K562 (cell line): ENCODE measurements at regions not wholly inside any gene's neighbourhood (a gene's known extent, or its start where the extent isn't known, plus 50 kb on each side); places are given as distances from the start of the nearest gene placed in this dataset.

ENCODE experiments used
- ATAC-seq: fragments of 200-7000 bp; cut with Tn5 transposase; 3 replicates; pipeline ENCODE4 v1.9.1; 2020; ENCODE audit warnings: moderate library complexity
- BruUV-seq: library from RNA; stranded (reverse); fragments of 400-500 nt; replicated peaks from 2 replicates; lab custom pipeline; 2021; lab: Mats Ljungman, UMichigan
- CTCF ChIA-PET: fragments of 300-600 bp; formaldehyde crosslinking; extraction: SDS; loops from one replicate; lab custom pipeline; 2021; ENCODE audit warnings: low intra/inter-chr PET ratio; lab: Yijun Ruan, JAX
- POLR2A ChIA-PET: fragments of 300-600, 350-650 bp; sonication (Branson Sonifier 250); formaldehyde crosslinking; extraction: SDS; loops from one replicate; lab custom pipeline; 2021; ENCODE audit warnings: antibody characterized with exemption, inconsistent platforms; lab: Yijun Ruan, JAX
- DNase-seq, 4 experiments: peaks; one replicate each; pipeline versions ENCODE4 v3.0.0 to v3.0.0-alpha.2; 2011 to 2018; ENCODE audit warnings: low spot score in 3 of 4, mixed read lengths in 3 of 4; ENCODE audit errors: extremely low read depth in 1 of 4
- FAIRE-seq: peaks from 2 replicates; lab custom pipeline; 2011; peaks lifted over from hg19 to GRCh38; lab: Jason Lieb, UNC
- H2AFZ ChIP-seq: 2 replicates; pipeline ENCODE4 v1.6.0; 2011; ENCODE audit warnings: low read depth, low read length, control low read depth, inconsistent platforms
- H3K27ac ChIP-seq: fragments of 200-600 bp; 3 replicates; pipeline ENCODE4 v1.8.0; 2011; ENCODE audit warnings: low read depth, mild to moderate bottlenecking, control low read depth, inconsistent platforms, low read length, moderate library complexity, mixed read lengths; ENCODE audit errors: extremely low read depth
- H3K27me3 ChIP-seq, 2 experiments: fragments of 300-600 bp in 1 of 2; 2 replicates in 1 of 2; 3 replicates in 1 of 2; pipeline versions ENCODE4 v1.6.0 to v1.8.0; 2011; ENCODE audit warnings: inconsistent platforms in 2 of 2, low read length in 2 of 2, mild to moderate bottlenecking in 1 of 2, mixed read lengths in 1 of 2, moderate library complexity in 1 of 2; ENCODE audit not compliant: control insufficient read depth in 2 of 2, insufficient read depth in 2 of 2
- H3K36me3 ChIP-seq: fragments of 300-600 bp; 3 replicates; pipeline ENCODE4 v1.8.0; 2011; ENCODE audit warnings: mild to moderate bottlenecking, low read length, inconsistent platforms; ENCODE audit not compliant: control insufficient read depth, insufficient read depth
- H3K4me1 ChIP-seq, 2 experiments: fragments of 200-600 bp in 1 of 2; replicated peaks in 1 of 2; 2 replicates in 1 of 2; 3 replicates in 1 of 2; pipeline versions ENCODE4 v1.5.1 to v1.8.0; 2011; ENCODE audit warnings: inconsistent platforms in 2 of 2, low read length in 2 of 2, mild to moderate bottlenecking in 1 of 2, mixed read lengths in 1 of 2, moderate library complexity in 1 of 2; ENCODE audit not compliant: control insufficient read depth in 2 of 2, insufficient read depth in 2 of 2
- H3K4me2 ChIP-seq: 2 replicates; pipeline ENCODE4 v1.6.1; 2011; ENCODE audit warnings: low read length, control low read depth, inconsistent platforms, mixed read lengths; ENCODE audit not compliant: insufficient read depth
- H3K4me3 ChIP-seq: fragments of 200-600 bp; sonication (generic), shearing (Covaris generic); 2 replicates; pipeline ENCODE4 v1.5.1; 2016; ENCODE audit warnings: control low read depth, inconsistent platforms
- H3K79me2 ChIP-seq: fragments of 200-600 bp; 3 replicates; pipeline ENCODE4 v1.8.0; 2011; ENCODE audit warnings: low read length, inconsistent platforms; ENCODE audit not compliant: control insufficient read depth, insufficient read depth
- H3K9ac ChIP-seq, 2 experiments: 2 replicates each; pipeline versions ENCODE4 v1.6.0 to v1.6.1; 2011; ENCODE audit warnings: low read depth in 2 of 2, low read length in 2 of 2, control low read depth in 1 of 2, inconsistent platforms in 1 of 2, mild to moderate bottlenecking in 1 of 2, mixed read lengths in 1 of 2; ENCODE audit not compliant: insufficient read depth in 1 of 2
- H3K9me1 ChIP-seq: one replicate; pipeline ENCODE4 v1.6.0; 2011; ENCODE audit warnings: inconsistent platforms, mild to moderate bottlenecking, low read length, moderate library complexity; ENCODE audit not compliant: control insufficient read depth, insufficient read depth
- H3K9me3 ChIP-seq: replicated peaks from 2 replicates; pipeline ENCODE4 v1.5.1; 2011; ENCODE audit warnings: low read depth, low read length, inconsistent platforms; ENCODE audit not compliant: control insufficient read depth, insufficient read depth
- H4K20me1 ChIP-seq: replicated peaks from 2 replicates; pipeline ENCODE4 v1.6.1; 2011; ENCODE audit warnings: low read length, inconsistent platforms, mixed read lengths; ENCODE audit not compliant: control insufficient read depth, insufficient read depth
- ZNF140 ChIP-seq: fragments of 250-450 bp; sonication (Bioruptor Pico); IDR thresholded peaks from 2 replicates; pipeline ENCODE4 v1.8.0; 2021; ENCODE audit warnings: moderate library complexity, mild to moderate bottlenecking, inconsistent platforms
- WGBS: fragments of 100-300 bp; shearing (Covaris generic); methylation state at CpG from one replicate; pipeline ENCODE4 v1.1.6; 2016; ENCODE audit warnings: low coverage, mixed read lengths; ENCODE audit not compliant: insufficient coverage; ENCODE audit errors: missing lambda C conversion rate; 5-methylcytosine and 5-hydroxymethylcytosine counted together
- in situ Hi-C: fragments of 300-500 bp; cut with MboI; formaldehyde crosslinking; loops from 4 replicates; pipeline ENCODE4 v1.15.0; 2018; ENCODE audit warnings: inconsistent platforms, mixed read lengths
- intact Hi-C: fragments of 100-400 bp; cut with micrococcal nuclease; formaldehyde crosslinking; loops from 2 replicates; pipeline ENCODE4 v1.14.2; 2022
- TF ChIP-seq, protein P1 (sequence below): sonication (generic); formaldehyde crosslinking; IDR thresholded peaks from 2 replicates; pipeline ENCODE4 v1.8.0; 2022; ENCODE audit warnings: mild to moderate bottlenecking, missing genetic modification reagents

DNA sequence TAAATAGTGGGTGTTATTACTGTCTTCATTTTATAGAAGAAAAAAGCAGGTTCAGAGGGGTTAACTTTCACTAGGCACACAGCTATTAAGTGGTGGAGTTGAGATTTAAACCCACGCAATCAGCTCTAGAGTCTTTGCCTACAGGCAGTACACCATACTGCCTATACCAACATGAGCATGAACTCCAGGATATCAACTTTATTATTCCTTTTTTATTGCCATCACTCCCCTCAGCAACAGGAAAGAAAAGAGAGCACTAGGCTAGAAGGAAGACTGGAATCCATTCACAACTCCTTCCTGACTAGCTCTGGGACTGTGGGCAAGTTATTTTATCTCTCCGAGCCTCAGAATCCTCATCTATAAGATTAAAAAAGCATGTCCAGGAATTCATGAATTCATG, 58.7 kb upstream of the FSHB start (continued):
- TF ChIP-seq ZNF140, result no peak

DNA sequence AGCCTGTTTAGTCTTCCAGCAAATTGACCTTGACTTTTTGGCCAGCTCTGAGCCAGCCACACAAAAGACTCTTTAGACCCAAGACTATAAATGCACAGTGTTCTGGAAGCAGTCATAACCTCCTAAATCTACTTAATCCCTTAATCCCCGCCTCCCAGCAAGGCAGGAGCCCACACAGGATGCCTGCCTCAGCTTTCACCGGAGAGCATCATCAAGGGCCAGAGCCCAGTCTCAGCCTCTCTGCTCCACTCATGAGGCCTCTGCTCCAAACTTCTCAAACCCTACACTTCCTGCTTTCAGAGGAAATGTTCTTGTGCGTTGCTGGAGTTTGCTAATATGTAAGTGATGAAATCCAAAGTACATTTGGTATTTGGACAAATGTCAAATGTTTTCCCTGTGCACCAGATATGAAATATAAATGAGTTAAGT, 57.9 kb upstream of the FSHB start:
- BruUV-seq, result no TSS peak
- H2AFZ ChIP-seq, result no peak overlapping the region
- no peak overlapping the region for H3K9ac ChIP-seq
- CTCF ChIA-PET, result no interaction called here
- no peaks in the 10 kb centered on the region for H3K79me2 ChIP-seq
- 0% methylated on average over 3 of the region's 3 CpGs for WGBS
- H3K27me3 ChIP-seq, result no peaks in the 10 kb centered on the region
- H3K36me3 ChIP-seq, result no peaks in the 10 kb centered on the region
- no peaks in the 10 kb centered on the region for H3K9me1 ChIP-seq
- intact Hi-C loops, result no loop called here
- no peak overlapping the region for H3K4me2 ChIP-seq
- DNase-seq, result no peak
- ATAC-seq, result no peak
- TF ChIP-seq, protein P1, sequence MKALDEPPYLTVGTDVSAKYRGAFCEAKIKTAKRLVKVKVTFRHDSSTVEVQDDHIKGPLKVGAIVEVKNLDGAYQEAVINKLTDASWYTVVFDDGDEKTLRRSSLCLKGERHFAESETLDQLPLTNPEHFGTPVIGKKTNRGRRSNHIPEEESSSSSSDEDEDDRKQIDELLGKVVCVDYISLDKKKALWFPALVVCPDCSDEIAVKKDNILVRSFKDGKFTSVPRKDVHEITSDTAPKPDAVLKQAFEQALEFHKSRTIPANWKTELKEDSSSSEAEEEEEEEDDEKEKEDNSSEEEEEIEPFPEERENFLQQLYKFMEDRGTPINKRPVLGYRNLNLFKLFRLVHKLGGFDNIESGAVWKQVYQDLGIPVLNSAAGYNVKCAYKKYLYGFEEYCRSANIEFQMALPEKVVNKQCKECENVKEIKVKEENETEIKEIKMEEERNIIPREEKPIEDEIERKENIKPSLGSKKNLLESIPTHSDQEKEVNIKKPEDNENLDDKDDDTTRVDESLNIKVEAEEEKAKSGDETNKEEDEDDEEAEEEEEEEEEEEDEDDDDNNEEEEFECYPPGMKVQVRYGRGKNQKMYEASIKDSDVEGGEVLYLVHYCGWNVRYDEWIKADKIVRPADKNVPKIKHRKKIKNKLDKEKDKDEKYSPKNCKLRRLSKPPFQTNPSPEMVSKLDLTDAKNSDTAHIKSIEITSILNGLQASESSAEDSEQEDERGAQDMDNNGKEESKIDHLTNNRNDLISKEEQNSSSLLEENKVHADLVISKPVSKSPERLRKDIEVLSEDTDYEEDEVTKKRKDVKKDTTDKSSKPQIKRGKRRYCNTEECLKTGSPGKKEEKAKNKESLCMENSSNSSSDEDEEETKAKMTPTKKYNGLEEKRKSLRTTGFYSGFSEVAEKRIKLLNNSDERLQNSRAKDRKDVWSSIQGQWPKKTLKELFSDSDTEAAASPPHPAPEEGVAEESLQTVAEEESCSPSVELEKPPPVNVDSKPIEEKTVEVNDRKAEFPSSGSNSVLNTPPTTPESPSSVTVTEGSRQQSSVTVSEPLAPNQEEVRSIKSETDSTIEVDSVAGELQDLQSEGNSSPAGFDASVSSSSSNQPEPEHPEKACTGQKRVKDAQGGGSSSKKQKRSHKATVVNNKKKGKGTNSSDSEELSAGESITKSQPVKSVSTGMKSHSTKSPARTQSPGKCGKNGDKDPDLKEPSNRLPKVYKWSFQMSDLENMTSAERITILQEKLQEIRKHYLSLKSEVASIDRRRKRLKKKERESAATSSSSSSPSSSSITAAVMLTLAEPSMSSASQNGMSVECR (CRISPR knock-in tag), result no peak
- H3K4me1 ChIP-seq, result no peaks in the 10 kb centered on the region
- FAIRE-seq, result no peak
- in situ Hi-C loops, result no loop called here
- H4K20me1 ChIP-seq, result no peaks in the 10 kb centered on the region
- H3K4me3 ChIP-seq, result no peak overlapping the region
- POLR2A ChIA-PET, result no interaction called here
- no peak overlapping the region for H3K27ac ChIP-seq
- no peaks in the 10 kb centered on the region for H3K9me3 ChIP-seq
